ENCODE measurements at regions not wholly inside any gene's neighbourhood (a gene's known extent, or its start where the extent isn't known, plus 50 kb on each side); places are given as distances from the start of the nearest gene placed in this dataset.

DNA sequence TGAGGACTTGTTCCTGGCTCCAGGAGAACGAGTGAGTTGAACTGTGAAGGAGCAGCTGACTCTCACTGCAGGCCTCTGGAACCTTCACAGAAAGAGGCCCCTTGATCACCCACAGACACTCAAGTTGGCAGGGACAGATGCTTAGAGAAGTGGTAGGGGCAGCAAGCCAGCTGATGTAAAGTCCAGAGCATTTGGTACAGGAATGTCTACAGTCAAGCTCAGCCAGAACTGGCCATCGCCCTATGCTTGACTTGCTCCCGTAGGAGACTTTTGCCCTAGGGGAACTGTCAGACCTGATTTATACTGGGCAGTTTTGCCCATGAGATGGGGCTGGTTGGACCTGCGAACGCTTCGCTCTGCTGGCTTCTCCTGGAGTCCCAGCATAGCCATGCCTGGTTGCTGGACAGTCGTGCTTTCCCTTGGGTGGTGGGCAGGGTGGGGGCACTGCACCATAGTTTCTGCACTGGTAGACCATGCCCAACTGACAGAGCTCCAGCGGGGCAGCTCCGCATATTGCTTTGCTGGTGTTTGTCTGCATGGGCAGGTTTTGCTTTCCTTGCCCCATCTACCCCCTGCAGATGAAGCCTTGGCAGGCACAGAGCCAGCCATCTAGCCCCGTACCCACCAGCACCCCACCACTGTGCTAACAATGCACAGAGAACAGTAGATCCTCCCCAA, 977.7 kb downstream of the JRKL start:
- TF ChIP-seq, protein P1, sequence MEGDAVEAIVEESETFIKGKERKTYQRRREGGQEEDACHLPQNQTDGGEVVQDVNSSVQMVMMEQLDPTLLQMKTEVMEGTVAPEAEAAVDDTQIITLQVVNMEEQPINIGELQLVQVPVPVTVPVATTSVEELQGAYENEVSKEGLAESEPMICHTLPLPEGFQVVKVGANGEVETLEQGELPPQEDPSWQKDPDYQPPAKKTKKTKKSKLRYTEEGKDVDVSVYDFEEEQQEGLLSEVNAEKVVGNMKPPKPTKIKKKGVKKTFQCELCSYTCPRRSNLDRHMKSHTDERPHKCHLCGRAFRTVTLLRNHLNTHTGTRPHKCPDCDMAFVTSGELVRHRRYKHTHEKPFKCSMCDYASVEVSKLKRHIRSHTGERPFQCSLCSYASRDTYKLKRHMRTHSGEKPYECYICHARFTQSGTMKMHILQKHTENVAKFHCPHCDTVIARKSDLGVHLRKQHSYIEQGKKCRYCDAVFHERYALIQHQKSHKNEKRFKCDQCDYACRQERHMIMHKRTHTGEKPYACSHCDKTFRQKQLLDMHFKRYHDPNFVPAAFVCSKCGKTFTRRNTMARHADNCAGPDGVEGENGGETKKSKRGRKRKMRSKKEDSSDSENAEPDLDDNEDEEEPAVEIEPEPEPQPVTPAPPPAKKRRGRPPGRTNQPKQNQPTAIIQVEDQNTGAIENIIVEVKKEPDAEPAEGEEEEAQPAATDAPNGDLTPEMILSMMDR (IDR thresholded peaks at IDR 0.05), result no peak
- TF ChIP-seq POLR2A (IDR thresholded peaks at IDR 0.05), result no peak

Data from breast epithelium (tissue), 3 donors.